ENCODE measurements at regions not wholly inside any gene's neighbourhood (a gene's known extent, or its start where the extent isn't known, plus 50 kb on each side); places are given as distances from the start of the nearest gene placed in this dataset.
"Not testable (repeated sequence)": the region's sequence is repeated elsewhere in the genome, so short reads cannot be mapped to it uniquely, and the experiment has no call there.

GRCh38 chr9:60544518-60544917, 369.7 kb upstream of the SPATA31A5 start:
- TF ChIP-seq CTCF (IDR thresholded peaks at IDR 0.05; ENCODE audit: borderline replicate concordance, extremely low read depth, low read length, poor library complexity, severe bottlenecking); EZH2 (IDR thresholded peaks at IDR 0.05; ENCODE audit: borderline replicate concordance, low read depth, low read length, severe bottlenecking): not testable (repeated sequence)
